IMR-90 (cell line): ENCODE measurements at regions not wholly inside any gene's neighbourhood (a gene's known extent, or its start where the extent isn't known, plus 50 kb on each side); places are given as distances from the start of the nearest gene placed in this dataset.

ENCODE experiments used
- ATAC-seq: fragments of 200-7000 bp; cut with Tn5 transposase; 2 replicates; pipeline ENCODE4 v1.9.1; 2020; ENCODE audit warnings: low read depth, mild to moderate bottlenecking, moderate library complexity
- BruUV-seq: library from RNA; stranded (reverse); fragments of 400-500 nt; replicated peaks from 2 replicates; lab custom pipeline; 2021; lab: Mats Ljungman, UMichigan
- CTCF ChIA-PET: fragments of 300-600 bp; formaldehyde crosslinking; extraction: SDS; loops from one replicate; lab custom pipeline; 2021; ENCODE audit warnings: antibody characterized with exemption; lab: Yijun Ruan, JAX
- POLR2A ChIA-PET: fragments of 300-600 bp; sonication (Branson Sonifier 250); formaldehyde crosslinking; loops from one replicate; lab custom pipeline; 2022; ENCODE audit warnings: antibody characterized with exemption; ENCODE audit not compliant: unreplicated experiment; lab: Charles Lee
- DNase-seq: peaks from one replicate; pipeline ENCODE4 v3.0.0; 2013
- H2AFZ ChIP-seq: replicated peaks from 2 replicates; pipeline ENCODE3; 2013; ENCODE audit warnings: low read length, mild to moderate bottlenecking; ENCODE audit not compliant: poor library complexity
- H2AK5ac ChIP-seq: 2 replicates; pipeline ENCODE4 v1.6.1; 2013; ENCODE audit warnings: low read depth, low read length, inconsistent platforms
- H2AK9ac ChIP-seq: replicated peaks from 2 replicates; pipeline ENCODE3; 2013; ENCODE audit warnings: mild to moderate bottlenecking, low read depth, low read length, moderate library complexity; ENCODE audit not compliant: poor library complexity
- H2BK120ac ChIP-seq: 2 replicates; pipeline ENCODE4 v1.6.1; 2013; ENCODE audit warnings: low read depth, low read length, inconsistent platforms
- H2BK15ac ChIP-seq: 3 replicates; pipeline ENCODE4 v1.6.1; 2013; ENCODE audit warnings: low read depth, low read length, inconsistent platforms
- H2BK20ac ChIP-seq: 2 replicates; pipeline ENCODE4 v1.6.1; 2013; ENCODE audit warnings: low read depth, mild to moderate bottlenecking, inconsistent platforms, low read length, moderate library complexity
- H2BK5ac ChIP-seq: 2 replicates; pipeline ENCODE4 v1.6.1; 2013; ENCODE audit warnings: mild to moderate bottlenecking, low read depth, low read length, inconsistent platforms; ENCODE audit not compliant: poor library complexity, severe bottlenecking
- H3K14ac ChIP-seq: replicated peaks from 2 replicates; pipeline ENCODE4 v1.6.1; 2013; ENCODE audit warnings: low read depth, low read length, inconsistent platforms
- H3K18ac ChIP-seq: 2 replicates; pipeline ENCODE4 v1.6.1; 2013; ENCODE audit warnings: low read depth, low read length, control low read depth
- H3K23ac ChIP-seq: 2 replicates; pipeline ENCODE4 v1.6.1; 2013; ENCODE audit warnings: low read depth, low read length, inconsistent platforms
- H3K27ac ChIP-seq: 2 replicates; pipeline ENCODE4 v1.5.1; 2013; ENCODE audit warnings: mild to moderate bottlenecking, control low read depth, low read length; ENCODE audit not compliant: insufficient read depth
- H3K27me3 ChIP-seq: 2 replicates; pipeline ENCODE4 v1.6.1; 2013; ENCODE audit warnings: low read length; ENCODE audit not compliant: control insufficient read depth, insufficient read depth
- H3K36me3 ChIP-seq: 2 replicates; pipeline ENCODE4 v1.6.1; 2013; ENCODE audit warnings: low read length, mixed read lengths; ENCODE audit not compliant: control insufficient read depth, insufficient read depth
- H3K4ac ChIP-seq: 2 replicates; pipeline ENCODE4 v1.6.1; 2013; ENCODE audit warnings: low read depth, low read length, inconsistent platforms
- H3K4me1 ChIP-seq: 2 replicates; pipeline ENCODE4 v1.6.1; 2013; ENCODE audit warnings: low read length, mixed read lengths; ENCODE audit not compliant: control insufficient read depth, insufficient read depth
- H3K4me2 ChIP-seq: 2 replicates; pipeline ENCODE4 v1.6.1; 2013; ENCODE audit warnings: low read depth, mild to moderate bottlenecking, control low read depth, low read length, moderate library complexity
- H3K4me3 ChIP-seq: 2 replicates; pipeline ENCODE4 v1.5.1; 2013; ENCODE audit warnings: low read depth, mild to moderate bottlenecking, control low read depth, low read length, moderate library complexity; ENCODE audit not compliant: insufficient read depth
- H3K56ac ChIP-seq: 2 replicates; pipeline ENCODE4 v1.6.1; 2013; ENCODE audit warnings: low read length, inconsistent platforms; ENCODE audit not compliant: insufficient read depth; ENCODE audit errors: extremely low read depth
- H3K79me1 ChIP-seq, 2 experiments: 2 replicates each; pipeline ENCODE4 v1.6.1; 2013; ENCODE audit warnings: low read length in 2 of 2, inconsistent platforms in 1 of 2, low read depth in 1 of 2
- H3K9ac ChIP-seq: 2 replicates; pipeline ENCODE4 v1.6.1; 2013; ENCODE audit warnings: low read depth, low read length, control low read depth
- H3K9me1 ChIP-seq: 2 replicates; pipeline ENCODE4 v1.6.1; 2013; ENCODE audit warnings: low read length, inconsistent platforms; ENCODE audit not compliant: insufficient read depth
- H3K9me3 ChIP-seq: 2 replicates; pipeline ENCODE4 v1.6.1; 2013; ENCODE audit warnings: low read length; ENCODE audit not compliant: control insufficient read depth, insufficient read depth
- H4K20me1 ChIP-seq: 2 replicates; pipeline ENCODE4 v1.6.1; 2013; ENCODE audit warnings: low read length, inconsistent platforms; ENCODE audit not compliant: insufficient read depth
- H4K5ac ChIP-seq: 2 replicates; pipeline ENCODE4 v1.6.1; 2013; ENCODE audit warnings: mild to moderate bottlenecking, low read depth, low read length, control low read depth
- H4K8ac ChIP-seq, 2 experiments: 2 replicates each; pipeline ENCODE4 v1.6.1; 2013; ENCODE audit warnings: low read depth in 2 of 2, low read length in 2 of 2, control low read depth in 1 of 2, inconsistent platforms in 1 of 2
- H4K91ac ChIP-seq: 2 replicates; pipeline ENCODE4 v1.6.1; 2013; ENCODE audit warnings: low read depth, low read length, inconsistent platforms; ENCODE audit not compliant: insufficient read depth
- BHLHE40 ChIP-seq: fragments of 150-350 bp; IDR thresholded peaks from 2 replicates; pipeline ENCODE4 v1.6.1; 2016; ENCODE audit warnings: mild to moderate bottlenecking, low read depth, low read length
- CTCF ChIP-seq: conservative IDR thresholded peaks from 2 replicates; pipeline ENCODE4 v1.5.1; 2012; ENCODE audit warnings: mild to moderate bottlenecking, low read depth, low read length, improper control_type of control experiment
- FOS ChIP-seq: fragments of 150-350 bp; IDR thresholded peaks from 2 replicates; pipeline ENCODE4 v1.6.1; 2016; ENCODE audit warnings: low read depth, low read length
- NFE2L2 ChIP-seq: fragments of 150-350 bp; IDR thresholded peaks from 2 replicates; pipeline ENCODE4 v1.6.1; 2016; ENCODE audit warnings: low read depth, mild to moderate bottlenecking, low read length
- POLR2A ChIP-seq: IDR thresholded peaks from 2 replicates; pipeline ENCODE4 v1.6.1; 2012; ENCODE audit warnings: mild to moderate bottlenecking, low read depth, low read length
- SMC3 ChIP-seq: fragments of 150-350 bp; IDR thresholded peaks from 2 replicates; pipeline ENCODE4 v1.6.1; 2016; ENCODE audit warnings: low read depth, mild to moderate bottlenecking, antibody characterized with exemption, low read length, moderate library complexity
- USF2 ChIP-seq: fragments of 150-350 bp; IDR thresholded peaks from 2 replicates; pipeline ENCODE4 v1.6.1; 2017; ENCODE audit warnings: mild to moderate bottlenecking, antibody characterized with exemption, low read length, low read depth
- WGBS, 2 experiments: methylation state at CpG; one replicate each; pipeline versions ENCODE4 v1.1.5 to v1.1.7; 2013; ENCODE audit warnings: missing lambda C conversion rate in 2 of 2; ENCODE audit not compliant: insufficient read length in 1 of 2; ENCODE audit errors: extremely low coverage in 2 of 2; 5-methylcytosine and 5-hydroxymethylcytosine counted together
- dilution Hi-C: fragments of 300-500 bp; cut with HindIII; formaldehyde crosslinking; loops from one replicate; pipeline ENCODE4 v1.14.3; 2018; ENCODE audit warnings: low sequenced_read_pairs; ENCODE audit not compliant: unreplicated experiment
- in situ Hi-C: fragments of 300-500 bp; cut with MboI; formaldehyde crosslinking; loops from 3 replicates; pipeline ENCODE4 v1.14.3; 2019; ENCODE audit warnings: low sequenced_read_pairs, inconsistent platforms, mixed read lengths
- intact Hi-C: fragments of 100-400 bp; cut with micrococcal nuclease; formaldehyde crosslinking; loops from 2 replicates; pipeline ENCODE4 v1.10.0; 2022

DNA sequence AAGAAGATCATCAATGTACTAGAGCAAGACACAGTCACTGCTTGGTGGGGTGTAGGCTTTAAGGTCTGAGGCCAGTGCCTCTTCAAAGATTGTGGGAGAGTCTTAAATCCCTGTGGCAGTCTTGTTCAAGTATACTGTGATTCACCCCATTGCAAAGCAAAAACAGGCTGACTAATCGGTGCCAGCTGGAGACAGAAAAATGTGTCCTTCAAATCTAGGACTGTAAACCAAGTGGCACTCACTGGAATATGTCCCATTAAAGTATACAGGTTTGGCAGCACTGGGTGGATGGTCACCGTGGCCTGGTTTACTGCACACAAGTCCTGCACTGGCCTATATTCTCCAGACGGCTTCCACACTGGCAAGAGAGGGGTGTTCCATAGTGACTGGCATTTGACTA, 1315.3 kb downstream of the TMEM121 start:
- Histone ChIP-seq H2AFZ (no peak overlapping the region), H3K9ac (no peak overlapping the region), H3K36me3 (no peaks in the 10 kb centered on the region), H4K91ac (no peak overlapping the region), H4K5ac (no peak overlapping the region), H2AK9ac (no peak overlapping the region), H3K79me1 (no peaks in the 10 kb centered on the region), H3K14ac (no peak overlapping the region), H2BK15ac (no peak overlapping the region), H3K56ac (no peak overlapping the region), H3K23ac (no peak overlapping the region), H3K4me3 (no peak overlapping the region), H2AK5ac (no peak overlapping the region), H2BK20ac (no peak overlapping the region), H3K4me1 (no peaks in the 10 kb centered on the region), H3K18ac (no peak overlapping the region), H3K4me2 (no peak overlapping the region), H3K27me3 (no peaks in the 10 kb centered on the region), H2BK120ac (no peak overlapping the region), H3K4ac (no peak overlapping the region), H3K9me1 (no peaks in the 10 kb centered on the region), H2BK5ac (no peak overlapping the region), H4K20me1 (no peaks in the 10 kb centered on the region), H4K8ac (no peak overlapping the region), H3K27ac (no peak overlapping the region), H3K9me3 (peaks cover 21% of the 10 kb centered on the region)
- ChIA-PET CTCF (no interaction called here), POLR2A (no interaction called here)
- dilution Hi-C loops: no loop called here
- TF ChIP-seq BHLHE40 (no peak), POLR2A (no peak), SMC3 (no peak), NFE2L2 (no peak), FOS (no peak), USF2 (no peak), CTCF (no peak)
- no CpG with 5 or more reads among the region's 3 CpGs for WGBS, 2 experiments
- in situ Hi-C loops: no loop called here
- intact Hi-C loops: no loop called here
- no TSS peak for BruUV-seq
- DNase-seq: no peak
- no peak for ATAC-seq
